ENCODE measurements at regions not wholly inside any gene's neighbourhood (a gene's known extent, or its start where the extent isn't known, plus 50 kb on each side); places are given as distances from the start of the nearest gene placed in this dataset.

- DNase-seq (ENCODE audit: low spot score) = no peak
These were observed 568.4 kb upstream of the CAMK1G start for GRCh38 chr1:209015092-209015491.

GRCh38 chr1:209021622-209022021 lies 561.9 kb upstream of the CAMK1G start:
- DNase-seq (ENCODE audit: low spot score) = no peak

- no peak for DNase-seq (ENCODE audit: low spot score)
These were observed 559.7 kb upstream of the CAMK1G start for GRCh38 chr1:209023790-209024189.

- DNase-seq (ENCODE audit: low spot score) = peak; percentile 9
These were observed 553.8 kb upstream of the CAMK1G start for GRCh38 chr1:209029737-209030136.

GRCh38 chr1:209030454-209031167 lies 552.9 kb upstream of the CAMK1G start:
- no peak for DNase-seq (ENCODE audit: low spot score)

GRCh38 chr1:209037064-209037463 lies 546.5 kb upstream of the CAMK1G start:
- no peak for DNase-seq (ENCODE audit: low spot score)

- no peak for DNase-seq (ENCODE audit: low spot score)
These were observed 545.2 kb upstream of the CAMK1G start for GRCh38 chr1:209038316-209038715.

GRCh38 chr1:209038735-209039134 lies 544.8 kb upstream of the CAMK1G start:
- DNase-seq (ENCODE audit: low spot score) = no peak

GRCh38 chr1:209040351-209040750 lies 543.2 kb upstream of the CAMK1G start:
- no peak for DNase-seq (ENCODE audit: low spot score)

- no peak for DNase-seq (ENCODE audit: low spot score)
These were observed 541.6 kb upstream of the CAMK1G start for GRCh38 chr1:209041927-209042326.

GRCh38 chr1:209042413-209042812 lies 541.1 kb upstream of the CAMK1G start:
- DNase-seq (ENCODE audit: low spot score) = no peak

- no peak for DNase-seq (ENCODE audit: low spot score)
These were observed 538.0 kb upstream of the CAMK1G start for GRCh38 chr1:209045331-209046057.

GRCh38 chr1:209046058-209046417 lies 537.5 kb upstream of the CAMK1G start:
- no peak for DNase-seq (ENCODE audit: low spot score)

GRCh38 chr1:209046935-209047334 lies 536.6 kb upstream of the CAMK1G start:
- DNase-seq (ENCODE audit: low spot score) = no peak

- DNase-seq (ENCODE audit: low spot score) = peak; percentile 49
These were observed 534.4 kb upstream of the CAMK1G start for GRCh38 chr1:209048941-209049669.

GRCh38 chr1:209051570-209051969 lies 531.9 kb upstream of the CAMK1G start:
- no peak for DNase-seq (ENCODE audit: low spot score)

- no peak for DNase-seq (ENCODE audit: low spot score)
These were observed 529.9 kb upstream of the CAMK1G start for GRCh38 chr1:209053587-209053986.

- no peak for DNase-seq (ENCODE audit: low spot score)
These were observed 526.4 kb upstream of the CAMK1G start for GRCh38 chr1:209057083-209057482.

- DNase-seq (ENCODE audit: low spot score) = no peak
These were observed 525.6 kb upstream of the CAMK1G start for GRCh38 chr1:209057901-209058300.

GRCh38 chr1:209059376-209059775 lies 524.1 kb upstream of the CAMK1G start:
- no peak for DNase-seq (ENCODE audit: low spot score)

GRCh38 chr1:209059981-209060380 lies 523.5 kb upstream of the CAMK1G start:
- DNase-seq (ENCODE audit: low spot score) = no peak

GRCh38 chr1:209062081-209062620 lies 521.4 kb upstream of the CAMK1G start:
- DNase-seq (ENCODE audit: low spot score) = no peak

GRCh38 chr1:209062863-209063262 lies 520.7 kb upstream of the CAMK1G start:
- no peak for DNase-seq (ENCODE audit: low spot score)

Data from AG20443 (cell line).